ENCODE measurements at regions not wholly inside any gene's neighbourhood (a gene's known extent, or its start where the extent isn't known, plus 50 kb on each side); places are given as distances from the start of the nearest gene placed in this dataset.
"Not testable (repeated sequence)": the region's sequence is repeated elsewhere in the genome, so short reads cannot be mapped to it uniquely, and the experiment has no call there.

DNA sequence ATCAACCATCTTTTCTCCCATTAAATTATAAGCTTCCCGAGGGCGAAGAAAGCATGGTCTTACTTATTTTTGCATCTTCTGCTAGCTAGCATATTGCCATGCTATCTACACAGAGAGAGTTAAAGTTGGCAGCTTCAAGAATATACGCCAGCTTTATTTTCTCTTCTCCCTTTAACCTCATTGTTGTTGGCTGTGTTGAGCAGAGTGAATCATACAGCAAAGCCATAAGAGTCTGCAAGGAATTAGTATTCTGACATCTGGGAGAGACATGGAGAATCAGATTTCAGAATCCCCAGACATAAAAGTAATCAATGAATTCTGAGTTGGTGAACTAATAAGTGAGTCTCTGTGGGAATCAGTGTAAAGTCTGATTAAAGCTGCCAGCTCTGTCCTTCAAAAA, 649.6 kb upstream of the PTBP2 start:
- DNase-seq (ENCODE audit: low read depth in 2 of 2) = no peak

DNA sequence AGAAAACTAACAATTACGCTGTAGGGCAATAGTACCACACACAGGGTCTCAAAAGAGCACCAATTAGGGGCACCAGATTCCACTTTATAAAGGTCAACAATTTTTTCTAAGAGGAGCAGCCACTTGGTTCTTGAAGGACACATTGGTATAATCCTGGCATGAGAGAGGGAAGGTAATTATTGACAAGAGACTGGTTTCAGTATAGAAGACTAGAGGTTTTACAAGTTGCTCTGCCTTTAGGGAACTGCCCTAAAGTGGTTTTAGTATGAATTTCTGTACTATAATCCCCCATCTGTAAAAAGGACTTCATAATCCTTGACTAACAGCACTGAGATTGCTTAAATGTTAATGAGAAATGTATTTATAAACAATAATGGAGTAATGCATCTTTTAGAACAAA, 648.5 kb upstream of the PTBP2 start:
- DNase-seq (ENCODE audit: low read depth in 2 of 2) = no peak

- DNase-seq (ENCODE audit: low read depth in 2 of 2) = no peak
Observed at GRCh38 chr1:96074422-96074821, 647.2 kb upstream of the PTBP2 start.

GRCh38 chr1:96074876-96075577, 646.6 kb upstream of the PTBP2 start:
- DNase-seq (ENCODE audit: low read depth in 2 of 2) = no peak

DNA sequence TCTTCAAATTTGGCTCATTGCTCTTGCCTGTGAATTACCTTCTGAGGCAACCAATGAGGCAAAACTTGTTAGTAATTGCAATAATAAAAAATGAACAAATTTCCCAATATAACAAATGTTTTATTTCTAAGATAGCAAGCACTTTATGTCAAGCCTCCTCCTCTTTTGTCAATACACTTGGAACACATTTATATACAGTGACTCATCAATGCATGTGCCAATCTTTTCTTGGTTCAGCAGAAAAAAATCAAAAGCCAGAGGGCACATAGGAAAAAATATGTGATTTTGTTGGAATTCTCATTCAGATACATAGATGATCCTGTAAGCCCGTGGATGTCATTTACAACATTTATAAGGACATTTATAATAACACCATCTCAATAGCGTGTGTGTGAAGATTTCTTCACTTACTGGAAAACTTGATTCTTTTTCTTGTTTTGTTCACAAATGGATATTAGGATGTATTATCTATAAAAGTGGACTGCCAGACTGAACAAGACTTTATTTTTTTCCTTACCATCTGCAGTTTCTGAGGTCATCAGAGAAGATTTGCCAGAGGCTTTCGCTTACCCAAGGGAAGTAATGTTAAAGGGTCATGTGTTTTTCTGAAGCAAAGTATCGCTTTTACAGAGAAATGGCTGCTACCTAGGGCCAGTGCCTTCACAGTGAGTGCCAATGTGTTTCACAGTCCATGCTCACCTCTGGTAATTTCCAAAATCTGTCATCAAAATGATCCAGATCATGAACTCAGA, 645.7 kb upstream of the PTBP2 start:
- DNase-seq (ENCODE audit: low read depth in 2 of 2) = no peak

DNA sequence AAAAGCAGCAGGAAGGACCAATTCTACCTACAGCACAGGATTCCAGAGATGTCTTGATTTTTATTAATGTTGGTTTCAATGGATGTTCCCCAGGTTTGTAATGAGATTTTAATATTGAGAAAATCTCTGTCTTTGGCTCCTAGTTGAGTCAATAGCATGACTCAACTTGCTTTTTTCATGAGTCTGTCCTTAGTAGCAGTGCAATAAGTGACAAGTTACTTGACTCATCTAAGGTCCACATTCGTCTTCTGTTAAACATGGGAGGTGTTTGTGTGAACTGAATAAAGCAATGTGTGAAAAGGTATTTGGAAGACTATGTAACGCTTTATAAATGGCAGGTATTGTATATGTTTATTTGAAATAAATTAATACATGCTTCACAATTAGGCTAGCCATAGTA, 645.0 kb upstream of the PTBP2 start:
- DNase-seq (ENCODE audit: low read depth in 2 of 2) = no peak

DNA sequence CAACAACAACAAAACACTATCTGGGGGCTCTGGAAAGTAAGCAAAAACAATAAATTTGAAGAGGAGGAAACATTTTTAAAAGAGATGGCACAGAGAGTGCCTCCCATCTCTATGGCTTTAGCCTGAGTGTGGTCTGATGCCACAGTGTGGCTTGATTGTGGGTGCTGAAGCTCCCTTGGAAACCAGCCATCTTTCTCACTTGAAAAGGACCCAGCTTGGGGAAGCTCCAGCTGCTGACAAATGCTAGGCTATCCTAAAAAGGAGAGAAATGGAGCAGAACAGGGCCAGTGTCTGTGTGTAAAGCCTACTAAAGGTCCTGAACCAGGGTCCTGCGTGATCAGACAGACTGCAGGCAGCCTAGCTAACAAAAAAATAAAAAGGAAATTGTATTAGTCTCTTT, 642.0 kb upstream of the PTBP2 start:
- DNase-seq (ENCODE audit: low read depth in 2 of 2) = no peak

DNA sequence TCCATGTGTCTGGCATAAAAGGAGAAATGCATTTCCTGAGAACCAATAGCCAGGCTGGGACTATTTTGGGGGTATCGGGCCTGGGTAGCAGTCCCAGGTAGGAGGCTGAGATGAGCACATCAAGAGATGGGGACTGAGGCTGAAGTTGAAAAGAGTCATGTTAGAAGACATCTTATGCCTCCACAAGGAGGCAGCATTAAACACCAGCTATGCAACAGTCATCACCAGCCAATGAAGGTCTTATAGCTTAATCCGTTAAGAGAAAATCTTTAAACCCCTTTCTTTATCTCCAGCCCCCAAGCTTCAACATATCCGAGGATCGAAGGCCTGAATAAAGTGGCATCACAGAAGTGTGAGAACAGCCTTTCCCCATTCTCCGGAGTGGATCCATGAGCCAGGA, 640.7 kb upstream of the PTBP2 start:
- no peak for DNase-seq (ENCODE audit: low read depth in 2 of 2)

GRCh38 chr1:96087719-96088118, 633.9 kb upstream of the PTBP2 start:
- DNase-seq (ENCODE audit: low read depth in 2 of 2) = no peak

DNA sequence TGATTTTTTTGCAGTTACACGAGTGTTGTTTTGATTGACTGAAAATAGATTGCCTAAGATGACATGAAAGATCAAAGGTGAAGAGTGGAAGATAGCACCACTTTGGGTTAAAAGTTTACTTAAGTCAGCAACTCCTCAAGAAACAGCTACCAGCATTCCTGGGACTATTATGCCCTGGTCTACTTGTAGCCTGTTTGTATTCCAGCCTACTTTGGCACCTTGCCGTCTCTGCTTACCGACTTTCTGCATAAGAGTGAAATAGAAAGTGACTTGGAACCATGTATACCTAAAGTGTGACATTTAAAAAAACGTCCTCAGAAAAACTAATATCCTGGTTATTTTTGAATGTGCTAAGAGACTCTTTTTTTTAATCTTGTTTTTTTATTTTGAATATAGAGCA, 631.5 kb upstream of the PTBP2 start:
- DNase-seq (ENCODE audit: low read depth in 2 of 2) = no peak

DNA sequence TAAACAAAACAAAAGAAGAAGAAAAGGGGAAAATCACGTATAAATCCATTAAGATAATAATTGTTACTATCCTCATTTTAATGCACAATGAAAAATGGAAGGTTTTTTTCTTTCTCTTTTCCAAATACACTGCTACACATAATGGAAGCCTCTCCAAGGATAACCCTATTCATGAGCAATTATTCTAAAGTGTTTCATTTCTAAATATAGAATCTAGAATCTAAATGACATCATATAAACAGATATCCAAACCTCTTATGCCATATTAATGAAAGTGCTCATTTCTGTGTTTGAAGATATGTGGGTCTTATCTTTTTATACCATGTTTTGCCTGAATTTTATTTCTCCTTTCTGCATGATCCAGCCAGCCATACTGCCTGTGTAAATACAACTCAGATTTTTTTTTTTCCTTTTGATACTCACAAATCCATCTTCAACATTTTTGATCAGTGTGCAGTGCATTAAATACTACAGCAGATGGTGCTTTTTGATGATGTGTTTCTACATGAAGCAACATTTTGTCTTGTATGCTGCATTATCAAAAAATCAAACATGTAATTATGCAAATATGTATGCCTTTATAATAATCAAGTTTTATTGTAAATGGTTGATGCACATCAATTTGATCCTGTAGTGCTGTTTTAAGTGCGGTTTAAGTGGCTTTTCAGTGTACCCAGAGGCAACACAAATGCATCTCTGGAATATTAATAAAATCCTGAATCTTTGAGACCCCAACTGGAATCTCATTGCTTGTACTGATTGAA, 625.6 kb upstream of the PTBP2 start:
- no peak for DNase-seq (ENCODE audit: low read depth in 2 of 2)

- no peak for DNase-seq (ENCODE audit: low read depth in 2 of 2)
Observed at GRCh38 chr1:96096613-96097321, 624.8 kb upstream of the PTBP2 start.

DNA sequence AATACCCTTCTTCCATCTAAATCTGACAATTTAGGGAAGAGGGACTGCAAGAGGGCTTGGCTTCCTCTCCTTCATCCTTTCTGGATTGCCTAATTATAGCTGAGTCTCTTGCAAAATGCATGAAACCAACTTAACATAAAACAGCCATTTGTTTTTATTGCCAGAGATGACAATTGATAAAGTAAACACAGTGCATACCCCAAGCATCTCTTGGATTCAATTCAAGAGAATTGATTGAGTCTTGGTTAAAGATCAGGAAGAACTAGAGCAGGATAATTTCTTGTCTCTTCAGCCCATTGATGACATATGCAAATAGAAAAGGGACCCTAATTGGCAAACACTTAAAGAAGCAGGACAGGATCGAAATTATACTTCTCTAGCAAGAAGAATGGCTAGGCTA, 617.1 kb upstream of the PTBP2 start:
- DNase-seq (ENCODE audit: low read depth in 2 of 2) = no peak

GRCh38 chr1:96104906-96105305, 616.7 kb upstream of the PTBP2 start:
- no peak for DNase-seq (ENCODE audit: low read depth in 2 of 2)

- DNase-seq (ENCODE audit: low read depth in 2 of 2) = no peak
Observed at GRCh38 chr1:96116731-96117130, 604.9 kb upstream of the PTBP2 start.

GRCh38 chr1:96130432-96130831, 591.2 kb upstream of the PTBP2 start:
- DNase-seq (ENCODE audit: low read depth in 2 of 2) = no peak

DNA sequence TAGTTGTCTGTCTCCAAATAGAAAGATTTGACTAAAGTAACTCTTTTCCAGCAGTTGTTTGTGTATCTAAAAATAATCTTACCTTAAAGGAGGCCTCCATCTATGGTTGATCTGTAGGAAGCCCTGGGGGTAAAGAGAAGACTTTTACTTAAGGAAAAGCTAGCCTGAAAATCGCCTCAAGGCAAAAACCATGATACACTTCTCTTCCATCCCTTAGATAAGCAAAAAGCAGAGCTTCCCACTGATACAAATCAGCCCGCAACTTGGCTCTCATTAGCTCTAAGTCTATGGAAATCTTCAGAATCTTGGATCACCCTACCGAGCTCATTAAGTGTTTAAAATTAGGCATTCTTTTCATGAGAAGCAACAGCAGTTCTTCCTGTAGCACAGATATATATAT, 576.9 kb upstream of the PTBP2 start:
- no peak for DNase-seq (ENCODE audit: low read depth in 2 of 2)

- DNase-seq (ENCODE audit: low read depth in 2 of 2) = no peak
Observed at GRCh38 chr1:96145492-96145891, 576.1 kb upstream of the PTBP2 start.

GRCh38 chr1:96152957-96153356, 568.6 kb upstream of the PTBP2 start:
- DNase-seq (ENCODE audit: low read depth in 2 of 2) = not testable (repeated sequence)

GRCh38 chr1:96157101-96157500, 564.5 kb upstream of the PTBP2 start:
- no peak for DNase-seq (ENCODE audit: low read depth in 2 of 2)

DNA sequence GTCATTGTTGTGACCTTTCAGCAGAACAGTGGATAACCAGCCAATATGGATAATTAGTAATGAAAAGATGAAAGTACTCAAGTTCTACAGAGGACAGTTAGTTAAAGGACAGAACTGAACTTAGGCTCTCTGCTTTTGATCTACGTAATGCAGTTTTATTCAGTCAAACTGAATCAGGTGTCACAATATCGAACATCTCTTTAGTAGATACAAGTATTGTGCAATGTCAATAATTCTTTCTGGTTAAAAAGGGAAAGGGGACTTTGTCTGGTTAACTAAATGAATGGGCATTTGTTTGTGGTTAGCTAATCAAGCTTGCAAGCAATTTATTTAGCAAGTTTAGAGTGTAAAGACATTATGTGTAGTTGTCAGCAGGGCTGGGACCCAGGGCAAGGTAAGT, 562.2 kb upstream of the PTBP2 start:
- no peak for DNase-seq (ENCODE audit: low read depth in 2 of 2)

GRCh38 chr1:96164053-96164452, 557.5 kb upstream of the PTBP2 start:
- no peak for DNase-seq (ENCODE audit: low read depth in 2 of 2)

Data from stimulated activated CD4-positive, alpha-beta T cell treated with anti-CD3 and anti-CD28 coated beads, Interleukin-4, amount 100 ng/mL, for 48 hours (primary cell).